SH-SY5Y (cell line): ENCODE measurements at regions not wholly inside any gene's neighbourhood (a gene's known extent, or its start where the extent isn't known, plus 50 kb on each side); places are given as distances from the start of the nearest gene placed in this dataset.

ENCODE experiments used
- GATA2 ChIP-seq: IDR thresholded peaks from 2 replicates; pipeline ENCODE4 v1.6.1; 2011; ENCODE audit warnings: mild to moderate bottlenecking, low read depth, low read length
- GATA3 ChIP-seq: IDR thresholded peaks from 2 replicates; pipeline ENCODE4 v1.6.1; 2011; ENCODE audit warnings: low read depth, mild to moderate bottlenecking, low read length, moderate library complexity

DNA sequence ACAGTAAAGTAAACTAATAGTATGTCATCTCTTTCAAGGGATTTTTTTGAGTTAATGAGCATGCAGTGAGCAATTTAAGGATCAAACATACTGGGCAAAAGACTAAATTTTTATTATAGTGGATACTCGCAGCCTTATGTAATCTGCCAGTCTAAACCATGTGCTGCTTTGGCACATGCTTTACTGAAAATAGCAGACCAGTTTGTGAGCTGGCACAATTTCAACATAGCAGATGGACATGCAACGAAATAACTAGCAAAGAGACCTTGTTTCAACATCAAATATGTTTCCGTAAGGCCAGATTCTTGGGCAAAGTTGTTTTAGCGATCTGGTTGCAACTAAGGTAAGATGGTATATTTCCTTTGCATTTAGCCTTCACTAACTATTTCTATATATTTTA is 807.3 kb downstream of the NR4A2 start:
- no peak for TF ChIP-seq GATA2
- TF ChIP-seq GATA3: no peak
